H1 (cell line): ENCODE measurements at regions not wholly inside any gene's neighbourhood (a gene's known extent, or its start where the extent isn't known, plus 50 kb on each side); places are given as distances from the start of the nearest gene placed in this dataset.

Source experiments
- CTCF ChIA-PET: fragments of 300-600 bp; sonication (Branson Sonifier 250); formaldehyde crosslinking; loops from one replicate; lab custom pipeline; 2021; ENCODE audit not compliant: partially characterized antibody; lab: Charles Lee
- POLR2A ChIA-PET: fragments of 300-600 bp; sonication (Branson Sonifier 250); formaldehyde crosslinking; loops from one replicate; lab custom pipeline; 2021; ENCODE audit warnings: inconsistent platforms; ENCODE audit not compliant: partially characterized antibody; lab: Charles Lee
- DNase-seq, 2 experiments: peaks; one replicate each; pipeline versions ENCODE4 v3.0.0 to v3.0.0-alpha.2; 2010 to 2022; ENCODE audit warnings: low spot score in 2 of 2, low read depth in 1 of 2, mixed read lengths in 1 of 2
- FAIRE-seq: peaks from 2 replicates; lab custom pipeline; 2011; peaks lifted over from hg19 to GRCh38; lab: Jason Lieb, UNC
- H2AFZ ChIP-seq: 2 replicates; pipeline ENCODE4 v1.8.1; 2012; ENCODE audit warnings: low read length, inconsistent platforms
- H2AK5ac ChIP-seq: 2 replicates; pipeline ENCODE4 v1.6.1; 2013; ENCODE audit warnings: low read depth, low read length
- H2BK120ac ChIP-seq: replicated peaks from 2 replicates; pipeline ENCODE3; 2013; ENCODE audit warnings: low read depth, low read length, inconsistent platforms
- H2BK12ac ChIP-seq: 2 replicates; pipeline ENCODE4 v1.6.1; 2013; ENCODE audit warnings: low read depth, low read length
- H2BK15ac ChIP-seq: 2 replicates; pipeline ENCODE4 v1.6.1; 2013; ENCODE audit warnings: low read length
- H2BK20ac ChIP-seq: 2 replicates; pipeline ENCODE4 v1.6.1; 2013; ENCODE audit warnings: low read length
- H2BK5ac ChIP-seq: 2 replicates; pipeline ENCODE4 v1.6.1; 2013; ENCODE audit warnings: low read depth, low read length
- H3K14ac ChIP-seq: 2 replicates; pipeline ENCODE4 v1.6.1; 2013; ENCODE audit warnings: inconsistent platforms; ENCODE audit not compliant: insufficient read length
- H3K18ac ChIP-seq: 2 replicates; pipeline ENCODE4 v1.6.1; 2013; ENCODE audit warnings: low read length; ENCODE audit errors: extremely low read depth
- H3K23ac ChIP-seq: 2 replicates; pipeline ENCODE4 v1.6.1; 2013; ENCODE audit warnings: inconsistent platforms; ENCODE audit not compliant: insufficient read length
- H3K23me2 ChIP-seq: 2 replicates; pipeline ENCODE4 v1.6.1; 2013; ENCODE audit warnings: low read depth, low read length
- H3K27ac ChIP-seq: 2 replicates; pipeline ENCODE4 v1.6.1; 2011; ENCODE audit warnings: low read depth, low read length, inconsistent platforms
- H3K27me3 ChIP-seq, 4 experiments: replicated peaks in 1 of 4; 1 replicate in 1 of 4; 2 replicates in 3 of 4; pipeline versions ENCODE4 v1.6.1 to v1.8.1; 2011 to 2013; ENCODE audit warnings: low read length in 3 of 4, mild to moderate bottlenecking in 3 of 4, inconsistent platforms in 2 of 4, mixed read lengths in 2 of 4, moderate library complexity in 1 of 4; ENCODE audit not compliant: control insufficient read depth in 3 of 4, insufficient read depth in 3 of 4; ENCODE audit errors: extremely low read depth in 1 of 4
- H3K36me3 ChIP-seq, 4 experiments: 2 replicates each; pipeline versions ENCODE4 v1.6.1 to v1.8.1; 2011 to 2013; ENCODE audit warnings: mild to moderate bottlenecking in 4 of 4, low read length in 3 of 4, moderate library complexity in 2 of 4, control low read depth in 1 of 4, inconsistent platforms in 1 of 4; ENCODE audit not compliant: insufficient read depth in 4 of 4, control insufficient read depth in 2 of 4
- H3K4ac ChIP-seq: replicated peaks from 2 replicates; pipeline ENCODE3; 2013; ENCODE audit warnings: low read length, low read depth, mixed read lengths, inconsistent platforms; ENCODE audit not compliant: insufficient read length
- H3K4me1 ChIP-seq, 4 experiments: replicated peaks in 1 of 4; 1 replicate in 1 of 4; 2 replicates in 3 of 4; pipeline versions ENCODE4 v1.6.1 to v1.8.1; 2011 to 2013; ENCODE audit warnings: low read length in 3 of 4, inconsistent platforms in 2 of 4, mixed read lengths in 1 of 4; ENCODE audit not compliant: insufficient read depth in 4 of 4, control insufficient read depth in 3 of 4
- H3K4me2 ChIP-seq, 2 experiments: 2 replicates each; pipeline versions ENCODE4 v1.6.1 to v1.8.1; 2011 to 2013; ENCODE audit warnings: low read depth in 2 of 2, low read length in 2 of 2, control low read depth in 1 of 2, inconsistent platforms in 1 of 2, mild to moderate bottlenecking in 1 of 2; ENCODE audit not compliant: insufficient read depth in 1 of 2
- H3K4me3 ChIP-seq, 4 experiments: fragments of 200-600, 300-600 bp in 1 of 4; sonication (generic), shearing (Covaris generic), sonication (Bioruptor Twin) in 1 of 4; 2 replicates each; pipeline versions ENCODE4 v1.5.1 to v1.8.1; 2011 to 2016; ENCODE audit warnings: low read length in 4 of 4, low read depth in 3 of 4, control low read depth in 2 of 4, inconsistent platforms in 2 of 4, mild to moderate bottlenecking in 2 of 4, mixed read lengths in 1 of 4, moderate library complexity in 1 of 4; ENCODE audit not compliant: insufficient read depth in 2 of 4; ENCODE audit errors: extremely low read depth in 1 of 4
- H3K56ac ChIP-seq: replicated peaks from 2 replicates; pipeline ENCODE3; 2013; ENCODE audit warnings: low read depth, mild to moderate bottlenecking, mixed read lengths, low read length, inconsistent platforms; ENCODE audit not compliant: insufficient read length
- H3K79me1 ChIP-seq: 2 replicates; pipeline ENCODE4 v1.6.1; 2013; ENCODE audit warnings: low read depth, low read length, control low read depth
- H3K79me2 ChIP-seq, 2 experiments: 2 replicates each; pipeline versions ENCODE4 v1.6.1 to v1.8.1; 2012 to 2013; ENCODE audit warnings: low read length in 2 of 2, mild to moderate bottlenecking in 2 of 2, inconsistent platforms in 1 of 2; ENCODE audit not compliant: insufficient read depth in 2 of 2, control insufficient read depth in 1 of 2
- H3K9ac ChIP-seq, 4 experiments: replicated peaks in 1 of 4; 1 replicate in 1 of 4; 2 replicates in 3 of 4; pipeline versions ENCODE4 v1.6.1 to v1.8.1; 2011 to 2013; ENCODE audit warnings: low read depth in 3 of 4, low read length in 3 of 4, control low read depth in 2 of 4, mild to moderate bottlenecking in 2 of 4, moderate library complexity in 2 of 4, inconsistent platforms in 1 of 4; ENCODE audit errors: extremely low read depth in 1 of 4
- H3K9me3 ChIP-seq, 2 experiments: 2 replicates each; pipeline versions ENCODE4 v1.6.1 to v1.8.1; 2012 to 2013; ENCODE audit warnings: mild to moderate bottlenecking in 2 of 2, moderate library complexity in 2 of 2, control low read depth in 1 of 2, inconsistent platforms in 1 of 2, low read depth in 1 of 2, low read length in 1 of 2, mixed read lengths in 1 of 2; ENCODE audit not compliant: insufficient read depth in 2 of 2
- H4K20me1 ChIP-seq, 2 experiments: replicated peaks in 1 of 2; 2 replicates each; pipeline versions ENCODE3 to v1.8.1; 2011 to 2013; ENCODE audit warnings: inconsistent platforms in 2 of 2, low read length in 2 of 2, mild to moderate bottlenecking in 1 of 2; ENCODE audit not compliant: insufficient read depth in 2 of 2, control insufficient read depth in 1 of 2
- H4K5ac ChIP-seq: 2 replicates; pipeline ENCODE4 v1.6.1; 2013; ENCODE audit warnings: low read length, low read depth, mixed read lengths, inconsistent platforms; ENCODE audit not compliant: insufficient read length
- H4K8ac ChIP-seq: 2 replicates; pipeline ENCODE4 v1.8.0; 2013; ENCODE audit warnings: mild to moderate bottlenecking, moderate library complexity, low read length, inconsistent platforms; ENCODE audit not compliant: insufficient read depth; ENCODE audit errors: extremely low read depth
- H4K91ac ChIP-seq: replicated peaks from 2 replicates; pipeline ENCODE3; 2013; ENCODE audit warnings: low read length, mixed read lengths, inconsistent platforms; ENCODE audit not compliant: insufficient read length
- ATF2 ChIP-seq: IDR thresholded peaks from 2 replicates; pipeline ENCODE4 v1.6.1; 2012; ENCODE audit warnings: low read length, inconsistent platforms
- BCL11A ChIP-seq, 2 experiments: IDR thresholded peaks; one replicate each; pipeline ENCODE4 v1.6.1; 2011; ENCODE audit warnings: low read depth in 2 of 2, low read length in 2 of 2, mild to moderate bottlenecking in 2 of 2
- CEBPB ChIP-seq: IDR thresholded peaks from 2 replicates; pipeline ENCODE4 v1.6.1; 2012; ENCODE audit warnings: low read depth, low read length
- EGR1 ChIP-seq: IDR thresholded peaks from 2 replicates; pipeline ENCODE4 v1.6.1; 2011; ENCODE audit warnings: low read depth, low read length, borderline replicate concordance
- KDM4A ChIP-seq: IDR thresholded peaks from one replicate; pipeline ENCODE4 v1.7.1; 2012; ENCODE audit warnings: low read depth, mild to moderate bottlenecking, moderate library complexity, low read length, inconsistent platforms; ENCODE audit not compliant: severe bottlenecking
- KDM5A ChIP-seq: fragments of 200-600 bp; IDR thresholded peaks from 2 replicates; pipeline ENCODE4 v1.7.1; 2012; ENCODE audit warnings: mild to moderate bottlenecking, low read length, inconsistent platforms, mixed read lengths
- NRF1 ChIP-seq: IDR thresholded peaks from 2 replicates; pipeline ENCODE4 v1.6.1; 2011; ENCODE audit warnings: mild to moderate bottlenecking, low read depth, low read length, improper control_type of control experiment
- POU5F1 ChIP-seq: IDR thresholded peaks from 2 replicates; pipeline ENCODE4 v1.6.1; 2011; ENCODE audit warnings: low read depth, mild to moderate bottlenecking, low read length, moderate library complexity
- SRF ChIP-seq: IDR thresholded peaks from 2 replicates; pipeline ENCODE4 v1.6.1; 2011; ENCODE audit warnings: mild to moderate bottlenecking, low read depth, low read length, moderate library complexity
- TAF7 ChIP-seq: optimal IDR thresholded peaks from 2 replicates; pipeline ENCODE3; 2011; ENCODE audit warnings: low read depth, mild to moderate bottlenecking, inconsistent platforms, low read length, moderate library complexity, borderline replicate concordance
- YY1 ChIP-seq: IDR thresholded peaks from 2 replicates; pipeline ENCODE4 v1.6.1; 2011; ENCODE audit warnings: low read depth, mild to moderate bottlenecking, low read length
- WGBS, 2 experiments: shearing (Covaris generic) in 1 of 2; methylation state at CpG; one replicate each; pipeline versions ENCODE4 v1.1.6 to v1.1.7; 2013 to 2015; ENCODE audit warnings: low lambda C conversion rate in 2 of 2, mixed read lengths in 2 of 2, inconsistent platforms in 1 of 2, low coverage in 1 of 2, missing lambda C conversion rate in 1 of 2; ENCODE audit not compliant: insufficient replicate concordance in 2 of 2, insufficient coverage in 1 of 2, insufficient read length in 1 of 2; ENCODE audit errors: extremely low coverage in 1 of 2, missing lambda C conversion rate in 1 of 2; 5-methylcytosine and 5-hydroxymethylcytosine counted together

- Histone ChIP-seq H2BK12ac (peak overlapping the region; percentile 33), H3K14ac (no peak overlapping the region), H3K36me3 (peaks cover 0 to 6% (median 2%) of the 10 kb centered on the region in 4 experiments; a peak in 2 of 8 replicates), H2BK15ac (no peak overlapping the region), H3K56ac (no peak overlapping the region), H2AK5ac (no peak overlapping the region), H3K23me2 (no peaks in the 10 kb centered on the region; the same call in 1 of the 2 replicates), H3K4ac (no peak overlapping the region), H3K9ac (no peak overlapping the region), H2BK20ac (peak overlapping the region; percentile 57; the same call in 1 of the 2 replicates), H3K4me1 (peaks cover 10 to 37% (median 31%) of the 10 kb centered on the region in 4 experiments), H2BK120ac (peak overlapping the region; percentile 33), H3K4me2 (no peak overlapping the region), H3K27me3 (no peaks in the 10 kb centered on the region), H4K5ac (no peak overlapping the region), H3K9me3 (0 out of 4 replicates have a peak, but pooled peaks cover 0 to 2% of the 10 kb centered on the region in 2 experiments), H4K8ac (no peak overlapping the region), H4K91ac (peak overlapping the region; percentile 23), H3K18ac (no peak overlapping the region; the same call in 1 of the 2 replicates), H3K23ac (no peak overlapping the region), H4K20me1 (no peaks in the 10 kb centered on the region), H3K79me1 (no peaks in the 10 kb centered on the region), H2AFZ (no peak overlapping the region), H3K27ac (no peak overlapping the region), H3K4me3 (no peak overlapping the region)
- FAIRE-seq (no peak), DNase-seq (no peak)
- WGBS, 2 experiments: 86% methylated on average over 7 of the region's 7 CpGs; no CpG with 5 or more reads in 1 of the 2 experiments
- POLR2A ChIA-PET: interaction anchor here (0.9 kb wide), 1 partner anchor 29 kb away, joined by 4 read pairs; no protein-coding TSS in a partner anchor
- CTCF ChIA-PET: interaction anchor here (0.7 to 6.3 kb wide), 35 partner anchors 8 to 361 kb away, joined by 3 to 53 read pairs (median 4); no protein-coding TSS in a partner anchor
- TF ChIP-seq BCL11A (IDR thresholded peaks at IDR 0.05; ENCODE audit: low read depth in 2 of 2, low read length in 2 of 2) (no peak), SRF (no peak), TAF7 (no peak), POU5F1 (no peak), NRF1 (no peak), ATF2 (no peak), YY1 (no peak), KDM5A (no peak), EGR1 (no peak), CEBPB (no peak), KDM4A (no peak)
- TF ChIP-seq, all 59 proteins: peak for 0
- Histone ChIP-seq H3K79me2 (peaks cover 0 to 8% of the 10 kb centered on the region in 2 experiments; a peak in 2 of 4 replicates), H2BK5ac (peak overlapping the region; percentile 13; the same call in 1 of the 2 replicates)
Observed at GRCh38 chr1:209434631-209435217, 148.8 kb upstream of the CAMK1G start.
